Caco-2 (cell line): ENCODE measurements at regions not wholly inside any gene's neighbourhood (a gene's known extent, or its start where the extent isn't known, plus 50 kb on each side); places are given as distances from the start of the nearest gene placed in this dataset.

Experiments used
- BruUV-seq: library from RNA; stranded (reverse); fragments of 400-500 nt; replicated peaks from 2 replicates; lab custom pipeline; 2021; lab: Mats Ljungman, UMichigan
- CTCF ChIA-PET: fragments of 300-600 bp; sonication (Branson Sonifier 250); formaldehyde crosslinking; loops from one replicate; lab custom pipeline; 2022; ENCODE audit warnings: antibody characterized with exemption; lab: Charles Lee
- POLR2A ChIA-PET: fragments of 300-600 bp; sonication (Branson Sonifier 250); formaldehyde crosslinking; loops from one replicate; lab custom pipeline; 2022; ENCODE audit warnings: antibody characterized with exemption; lab: Charles Lee
- DNase-seq, 2 experiments: peaks; one replicate each; pipeline versions ENCODE4 v3.0.0 to v3.0.0-alpha.2; 2020 to 2022
- H3K27me3 ChIP-seq: replicated peaks from 2 replicates; pipeline ENCODE4 v1.6.0; 2011; ENCODE audit warnings: low read length; ENCODE audit not compliant: control insufficient read depth, insufficient read depth
- H3K36me3 ChIP-seq: 2 replicates; pipeline ENCODE4 v1.5.1; 2011; ENCODE audit warnings: low read length; ENCODE audit not compliant: control insufficient read depth, insufficient read depth
- H3K4me1 ChIP-seq: fragments of 250-450 bp; sonication (Bioruptor Pico); 2 replicates; pipeline ENCODE4 v1.5.1; 2020; ENCODE audit warnings: mild to moderate bottlenecking
- H3K4me3 ChIP-seq: 2 replicates; pipeline ENCODE4 v1.5.1; 2011; ENCODE audit warnings: low read depth, mild to moderate bottlenecking, control low read depth, low read length
- H3K9me3 ChIP-seq: fragments of 250-450 bp; sonication (Bioruptor Pico); 2 replicates; pipeline ENCODE4 v1.5.1; 2020; ENCODE audit warnings: mild to moderate bottlenecking, moderate library complexity
- H3K27ac Mint-ChIP-seq: one replicate; pipeline ENCODE4 v1.8.0; 2022; ENCODE audit warnings: mixed read lengths; ENCODE audit not compliant: unreplicated experiment
- H3K27me3 Mint-ChIP-seq: one replicate; pipeline ENCODE4 v1.8.0; 2022; ENCODE audit warnings: mixed read lengths; ENCODE audit not compliant: insufficient read depth, unreplicated experiment
- H3K36me3 Mint-ChIP-seq: one replicate; pipeline ENCODE4 v1.8.0; 2022; ENCODE audit warnings: mild to moderate bottlenecking, mixed read lengths; ENCODE audit not compliant: insufficient read depth, unreplicated experiment
- H3K4me1 Mint-ChIP-seq: one replicate; pipeline ENCODE4 v1.8.0; 2022; ENCODE audit warnings: low read depth, mixed read lengths; ENCODE audit not compliant: unreplicated experiment
- H3K4me3 Mint-ChIP-seq: one replicate; pipeline ENCODE4 v1.8.0; 2022; ENCODE audit warnings: mild to moderate bottlenecking, moderate library complexity, mixed read lengths; ENCODE audit not compliant: unreplicated experiment
- H3K9me3 Mint-ChIP-seq: one replicate; pipeline ENCODE4 v1.8.0; 2022; ENCODE audit warnings: mixed read lengths; ENCODE audit not compliant: unreplicated experiment
- CTCF ChIP-seq, 2 experiments: fragments of 200-600 bp in 1 of 2; IDR thresholded peaks; 1 replicate in 1 of 2; 2 replicates in 1 of 2; pipeline versions ENCODE4 v1.5.1 to v1.8.0; 2011 to 2022; ENCODE audit warnings: antibody characterized with exemption in 1 of 2, control low read depth in 1 of 2, inconsistent platforms in 1 of 2, low read depth in 1 of 2, low read length in 1 of 2, mild to moderate bottlenecking in 1 of 2, moderate library complexity in 1 of 2; ENCODE audit not compliant: insufficient read depth in 1 of 2, severe bottlenecking in 1 of 2, unreplicated experiment in 1 of 2
- intact Hi-C: fragments of 100-400 bp; cut with micrococcal nuclease; formaldehyde crosslinking; loops from one replicate; pipeline ENCODE4 v1.10.0; 2022; ENCODE audit not compliant: unreplicated experiment

- DNase-seq, result no peak
- BruUV-seq, result no TSS peak
- Histone ChIP-seq H3K4me3 (no peak overlapping the region), H3K4me1 (no peaks in the 10 kb centered on the region), H3K27me3 (no peaks in the 10 kb centered on the region), H3K9me3 (no peaks in the 10 kb centered on the region), H3K36me3 (no peaks in the 10 kb centered on the region)
- no peak overlapping the region for H3K27ac Mint-ChIP-seq
- no peak for TF ChIP-seq CTCF (IDR thresholded peaks at IDR 0.05; ENCODE audit: insufficient read depth in 1 of 2, low read depth in 1 of 2, low read length in 1 of 2, severe bottlenecking in 1 of 2, unreplicated experiment in 1 of 2)
- ChIA-PET POLR2A (no interaction called here), CTCF (no interaction called here)
- intact Hi-C loops, result no loop called here
- H3K27me3 Mint-ChIP-seq, result peaks cover 11% of the 10 kb centered on the region
- H3K4me1 Mint-ChIP-seq, result no peaks in the 10 kb centered on the region
- no peaks in the 10 kb centered on the region for H3K36me3 Mint-ChIP-seq
- no peak overlapping the region for H3K4me3 Mint-ChIP-seq
- no peaks in the 10 kb centered on the region for H3K9me3 Mint-ChIP-seq
Observed at GRCh38 chr4:174144106-174144505, 139.4 kb downstream of the FBXO8 start.

GRCh38 chr4:174141876-174142275 lies 141.6 kb downstream of the FBXO8 start:
- intact Hi-C loops, result no loop called here
- BruUV-seq, result no TSS peak
- Histone ChIP-seq H3K9me3 (no peaks in the 10 kb centered on the region), H3K4me3 (no peak overlapping the region), H3K4me1 (no peaks in the 10 kb centered on the region), H3K36me3 (no peaks in the 10 kb centered on the region), H3K27me3 (no peaks in the 10 kb centered on the region)
- ChIA-PET CTCF (no interaction called here), POLR2A (no interaction called here)
- TF ChIP-seq CTCF (IDR thresholded peaks at IDR 0.05; ENCODE audit: insufficient read depth in 1 of 2, low read depth in 1 of 2, low read length in 1 of 2, severe bottlenecking in 1 of 2, unreplicated experiment in 1 of 2), result no peak
- DNase-seq, result no peak
- Mint-ChIP-seq H3K27ac (no peak overlapping the region), H3K27me3 (peaks cover 8% of the 10 kb centered on the region), H3K36me3 (no peaks in the 10 kb centered on the region), H3K4me3 (no peak overlapping the region), H3K4me1 (no peaks in the 10 kb centered on the region), H3K9me3 (no peaks in the 10 kb centered on the region)

GRCh38 chr4:174138616-174139015 lies 144.9 kb downstream of the FBXO8 start:
- Mint-ChIP-seq H3K4me1 (no peaks in the 10 kb centered on the region), H3K36me3 (no peaks in the 10 kb centered on the region), H3K4me3 (no peak overlapping the region), H3K27me3 (peaks cover 3% of the 10 kb centered on the region), H3K27ac (no peak overlapping the region), H3K9me3 (no peaks in the 10 kb centered on the region)
- BruUV-seq, result no TSS peak
- TF ChIP-seq CTCF (IDR thresholded peaks at IDR 0.05; ENCODE audit: insufficient read depth in 1 of 2, low read depth in 1 of 2, low read length in 1 of 2, severe bottlenecking in 1 of 2, unreplicated experiment in 1 of 2), result no peak
- no peaks in the 10 kb centered on the region for H3K27me3 ChIP-seq
- no peak for DNase-seq
- no peaks in the 10 kb centered on the region for H3K36me3 ChIP-seq
- intact Hi-C loops, result no loop called here
- ChIA-PET CTCF (no interaction called here), POLR2A (no interaction called here)
- no peaks in the 10 kb centered on the region for H3K9me3 ChIP-seq
- no peaks in the 10 kb centered on the region for H3K4me1 ChIP-seq
- H3K4me3 ChIP-seq, result no peak overlapping the region
